ENCODE measurements at regions not wholly inside any gene's neighbourhood (a gene's known extent, or its start where the extent isn't known, plus 50 kb on each side); places are given as distances from the start of the nearest gene placed in this dataset.

GRCh38 chr4:33357121-33357520, 2637.0 kb downstream of the PCDH7 start:
- 79 to 81% methylated on average over 1 of the region's 1 CpG for WGBS, 2 donors
- no peaks in the 10 kb centered on the region for H3K36me3 ChIP-seq (ENCODE audit: low read depth, missing control alignments)
- H3K4me3 ChIP-seq: no peak overlapping the region
- H3K27me3 ChIP-seq: no peaks in the 10 kb centered on the region
- DNase-seq: no peak
- H3K9me3 ChIP-seq: no peaks in the 10 kb centered on the region
- H3K4me1 ChIP-seq: no peaks in the 10 kb centered on the region
- intact Hi-C loops (cut with DNase I; ENCODE audit: low total_unique reads): no loop called here
- H3K27ac ChIP-seq: no peak overlapping the region
- TF ChIP-seq, protein P1, sequence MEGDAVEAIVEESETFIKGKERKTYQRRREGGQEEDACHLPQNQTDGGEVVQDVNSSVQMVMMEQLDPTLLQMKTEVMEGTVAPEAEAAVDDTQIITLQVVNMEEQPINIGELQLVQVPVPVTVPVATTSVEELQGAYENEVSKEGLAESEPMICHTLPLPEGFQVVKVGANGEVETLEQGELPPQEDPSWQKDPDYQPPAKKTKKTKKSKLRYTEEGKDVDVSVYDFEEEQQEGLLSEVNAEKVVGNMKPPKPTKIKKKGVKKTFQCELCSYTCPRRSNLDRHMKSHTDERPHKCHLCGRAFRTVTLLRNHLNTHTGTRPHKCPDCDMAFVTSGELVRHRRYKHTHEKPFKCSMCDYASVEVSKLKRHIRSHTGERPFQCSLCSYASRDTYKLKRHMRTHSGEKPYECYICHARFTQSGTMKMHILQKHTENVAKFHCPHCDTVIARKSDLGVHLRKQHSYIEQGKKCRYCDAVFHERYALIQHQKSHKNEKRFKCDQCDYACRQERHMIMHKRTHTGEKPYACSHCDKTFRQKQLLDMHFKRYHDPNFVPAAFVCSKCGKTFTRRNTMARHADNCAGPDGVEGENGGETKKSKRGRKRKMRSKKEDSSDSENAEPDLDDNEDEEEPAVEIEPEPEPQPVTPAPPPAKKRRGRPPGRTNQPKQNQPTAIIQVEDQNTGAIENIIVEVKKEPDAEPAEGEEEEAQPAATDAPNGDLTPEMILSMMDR (IDR thresholded peaks at IDR 0.05): no peak
- TF ChIP-seq POLR2A (IDR thresholded peaks at IDR 0.05): no peak

DNA sequence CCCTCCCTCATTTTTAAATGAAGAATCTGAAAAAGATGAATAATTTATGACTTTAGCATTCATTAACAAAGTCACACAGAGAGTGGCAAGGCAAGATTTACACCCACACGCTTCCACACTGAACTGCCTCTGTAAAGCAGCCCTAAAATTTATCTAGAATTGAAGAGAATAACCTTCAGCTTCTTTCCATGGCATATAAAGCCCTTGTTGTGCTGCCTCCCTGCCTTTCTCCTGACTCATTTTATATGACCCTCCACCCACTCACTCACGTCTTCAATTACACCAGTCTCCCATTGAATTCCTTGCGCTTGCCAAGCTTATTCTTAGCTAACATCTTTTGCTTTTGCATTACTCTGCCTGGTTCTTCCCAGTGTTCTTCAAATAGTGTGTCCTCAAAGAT, 2649.3 kb downstream of the PCDH7 start:
- H3K36me3 ChIP-seq (ENCODE audit: low read depth, missing control alignments): no peaks in the 10 kb centered on the region
- H3K27me3 ChIP-seq: no peaks in the 10 kb centered on the region
- no peaks in the 10 kb centered on the region for H3K9me3 ChIP-seq
- TF ChIP-seq, protein P1 (IDR thresholded peaks at IDR 0.05): no peak
- TF ChIP-seq POLR2A (IDR thresholded peaks at IDR 0.05): no peak
- no peaks in the 10 kb centered on the region for H3K4me1 ChIP-seq
- 53 to 56% methylated on average over 3 of the region's 3 CpGs for WGBS, 2 donors
- H3K4me3 ChIP-seq: no peak overlapping the region
- intact Hi-C loops (cut with DNase I; ENCODE audit: low total_unique reads): no loop called here
- H3K27ac ChIP-seq: no peak overlapping the region
- no peak for DNase-seq

- WGBS, 2 donors: 87 to 92% methylated on average over 4 of the region's 4 CpGs
- no peak for TF ChIP-seq POLR2A (IDR thresholded peaks at IDR 0.05)
- Histone ChIP-seq H3K36me3 (ENCODE audit: low read depth, missing control alignments) (no peaks in the 10 kb centered on the region), H3K27me3 (no peaks in the 10 kb centered on the region), H3K9me3 (no peaks in the 10 kb centered on the region), H3K4me3 (no peak overlapping the region), H3K27ac (no peak overlapping the region), H3K4me1 (no peaks in the 10 kb centered on the region)
- intact Hi-C loops (cut with DNase I; ENCODE audit: low total_unique reads): no loop called here
- no peak for DNase-seq
Measured at GRCh38 chr4:33381816-33382215, 2661.6 kb downstream of the PCDH7 start.

- no peaks in the 10 kb centered on the region for H3K9me3 ChIP-seq
- no peak overlapping the region for H3K4me3 ChIP-seq
- no peak for DNase-seq
- no peak overlapping the region for H3K27ac ChIP-seq
- no peak for TF ChIP-seq POLR2A (IDR thresholded peaks at IDR 0.05)
- TF ChIP-seq, protein P1 (IDR thresholded peaks at IDR 0.05): no peak
- no peaks in the 10 kb centered on the region for H3K4me1 ChIP-seq
- no peaks in the 10 kb centered on the region for H3K27me3 ChIP-seq
- H3K36me3 ChIP-seq (ENCODE audit: low read depth, missing control alignments): no peaks in the 10 kb centered on the region
- intact Hi-C loops (cut with DNase I; ENCODE audit: low total_unique reads): no loop called here
Measured at GRCh38 chr4:33386764-33387163, 2666.6 kb downstream of the PCDH7 start.

GRCh38 chr4:33390976-33391375, 2670.8 kb downstream of the PCDH7 start:
- no peaks in the 10 kb centered on the region for H3K36me3 ChIP-seq (ENCODE audit: low read depth, missing control alignments)
- no peak for DNase-seq
- no peaks in the 10 kb centered on the region for H3K27me3 ChIP-seq
- H3K9me3 ChIP-seq: no peaks in the 10 kb centered on the region
- WGBS, 2 donors: 76 to 84% methylated on average over 3 of the region's 3 CpGs
- no peak overlapping the region for H3K4me3 ChIP-seq
- H3K4me1 ChIP-seq: no peaks in the 10 kb centered on the region
- TF ChIP-seq, protein P1 (IDR thresholded peaks at IDR 0.05): no peak
- no peak for TF ChIP-seq POLR2A (IDR thresholded peaks at IDR 0.05)
- intact Hi-C loops (cut with DNase I; ENCODE audit: low total_unique reads): no loop called here
- H3K27ac ChIP-seq: no peak overlapping the region
